H1 (cell line): ENCODE measurements at regions not wholly inside any gene's neighbourhood (a gene's known extent, or its start where the extent isn't known, plus 50 kb on each side); places are given as distances from the start of the nearest gene placed in this dataset.
"Not testable (repeated sequence)": the region's sequence is repeated elsewhere in the genome, so short reads cannot be mapped to it uniquely, and the experiment has no call there.

Experiments used
- CTCF ChIA-PET: fragments of 300-600 bp; sonication (Branson Sonifier 250); formaldehyde crosslinking; loops from one replicate; lab custom pipeline; 2021; ENCODE audit not compliant: partially characterized antibody; lab: Charles Lee
- POLR2A ChIA-PET: fragments of 300-600 bp; sonication (Branson Sonifier 250); formaldehyde crosslinking; loops from one replicate; lab custom pipeline; 2021; ENCODE audit warnings: inconsistent platforms; ENCODE audit not compliant: partially characterized antibody; lab: Charles Lee
- DNase-seq, 2 experiments: peaks; one replicate each; pipeline versions ENCODE4 v3.0.0 to v3.0.0-alpha.2; 2010 to 2022; ENCODE audit warnings: low spot score in 2 of 2, low read depth in 1 of 2, mixed read lengths in 1 of 2
- FAIRE-seq: peaks from 2 replicates; lab custom pipeline; 2011; peaks lifted over from hg19 to GRCh38; lab: Jason Lieb, UNC
- H2AFZ ChIP-seq: 2 replicates; pipeline ENCODE4 v1.8.1; 2012; ENCODE audit warnings: low read length, inconsistent platforms
- H2AK5ac ChIP-seq: 2 replicates; pipeline ENCODE4 v1.6.1; 2013; ENCODE audit warnings: low read depth, low read length
- H2BK120ac ChIP-seq: replicated peaks from 2 replicates; pipeline ENCODE3; 2013; ENCODE audit warnings: low read depth, low read length, inconsistent platforms
- H2BK12ac ChIP-seq: 2 replicates; pipeline ENCODE4 v1.6.1; 2013; ENCODE audit warnings: low read depth, low read length
- H2BK15ac ChIP-seq: 2 replicates; pipeline ENCODE4 v1.6.1; 2013; ENCODE audit warnings: low read length
- H2BK20ac ChIP-seq: 2 replicates; pipeline ENCODE4 v1.6.1; 2013; ENCODE audit warnings: low read length
- H2BK5ac ChIP-seq: 2 replicates; pipeline ENCODE4 v1.6.1; 2013; ENCODE audit warnings: low read depth, low read length
- H3K14ac ChIP-seq: 2 replicates; pipeline ENCODE4 v1.6.1; 2013; ENCODE audit warnings: inconsistent platforms; ENCODE audit not compliant: insufficient read length
- H3K18ac ChIP-seq: 2 replicates; pipeline ENCODE4 v1.6.1; 2013; ENCODE audit warnings: low read length; ENCODE audit errors: extremely low read depth
- H3K23ac ChIP-seq: 2 replicates; pipeline ENCODE4 v1.6.1; 2013; ENCODE audit warnings: inconsistent platforms; ENCODE audit not compliant: insufficient read length
- H3K23me2 ChIP-seq: 2 replicates; pipeline ENCODE4 v1.6.1; 2013; ENCODE audit warnings: low read depth, low read length
- H3K27ac ChIP-seq: 2 replicates; pipeline ENCODE4 v1.6.1; 2011; ENCODE audit warnings: low read depth, low read length, inconsistent platforms
- H3K27me3 ChIP-seq, 4 experiments: replicated peaks in 1 of 4; 1 replicate in 1 of 4; 2 replicates in 3 of 4; pipeline versions ENCODE4 v1.6.1 to v1.8.1; 2011 to 2013; ENCODE audit warnings: low read length in 3 of 4, mild to moderate bottlenecking in 3 of 4, inconsistent platforms in 2 of 4, mixed read lengths in 2 of 4, moderate library complexity in 1 of 4; ENCODE audit not compliant: control insufficient read depth in 3 of 4, insufficient read depth in 3 of 4; ENCODE audit errors: extremely low read depth in 1 of 4
- H3K36me3 ChIP-seq, 4 experiments: 2 replicates each; pipeline versions ENCODE4 v1.6.1 to v1.8.1; 2011 to 2013; ENCODE audit warnings: mild to moderate bottlenecking in 4 of 4, low read length in 3 of 4, moderate library complexity in 2 of 4, control low read depth in 1 of 4, inconsistent platforms in 1 of 4; ENCODE audit not compliant: insufficient read depth in 4 of 4, control insufficient read depth in 2 of 4
- H3K4ac ChIP-seq: replicated peaks from 2 replicates; pipeline ENCODE3; 2013; ENCODE audit warnings: low read length, low read depth, mixed read lengths, inconsistent platforms; ENCODE audit not compliant: insufficient read length
- H3K4me1 ChIP-seq, 4 experiments: replicated peaks in 1 of 4; 1 replicate in 1 of 4; 2 replicates in 3 of 4; pipeline versions ENCODE4 v1.6.1 to v1.8.1; 2011 to 2013; ENCODE audit warnings: low read length in 3 of 4, inconsistent platforms in 2 of 4, mixed read lengths in 1 of 4; ENCODE audit not compliant: insufficient read depth in 4 of 4, control insufficient read depth in 3 of 4
- H3K4me2 ChIP-seq, 2 experiments: 2 replicates each; pipeline versions ENCODE4 v1.6.1 to v1.8.1; 2011 to 2013; ENCODE audit warnings: low read depth in 2 of 2, low read length in 2 of 2, control low read depth in 1 of 2, inconsistent platforms in 1 of 2, mild to moderate bottlenecking in 1 of 2; ENCODE audit not compliant: insufficient read depth in 1 of 2
- H3K4me3 ChIP-seq, 4 experiments: fragments of 200-600, 300-600 bp in 1 of 4; sonication (generic), shearing (Covaris generic), sonication (Bioruptor Twin) in 1 of 4; 2 replicates each; pipeline versions ENCODE4 v1.5.1 to v1.8.1; 2011 to 2016; ENCODE audit warnings: low read length in 4 of 4, low read depth in 3 of 4, control low read depth in 2 of 4, inconsistent platforms in 2 of 4, mild to moderate bottlenecking in 2 of 4, mixed read lengths in 1 of 4, moderate library complexity in 1 of 4; ENCODE audit not compliant: insufficient read depth in 2 of 4; ENCODE audit errors: extremely low read depth in 1 of 4
- H3K56ac ChIP-seq: replicated peaks from 2 replicates; pipeline ENCODE3; 2013; ENCODE audit warnings: low read depth, mild to moderate bottlenecking, mixed read lengths, low read length, inconsistent platforms; ENCODE audit not compliant: insufficient read length
- H3K79me1 ChIP-seq: 2 replicates; pipeline ENCODE4 v1.6.1; 2013; ENCODE audit warnings: low read depth, low read length, control low read depth
- H3K79me2 ChIP-seq, 2 experiments: 2 replicates each; pipeline versions ENCODE4 v1.6.1 to v1.8.1; 2012 to 2013; ENCODE audit warnings: low read length in 2 of 2, mild to moderate bottlenecking in 2 of 2, inconsistent platforms in 1 of 2; ENCODE audit not compliant: insufficient read depth in 2 of 2, control insufficient read depth in 1 of 2
- H3K9ac ChIP-seq, 4 experiments: replicated peaks in 1 of 4; 1 replicate in 1 of 4; 2 replicates in 3 of 4; pipeline versions ENCODE4 v1.6.1 to v1.8.1; 2011 to 2013; ENCODE audit warnings: low read depth in 3 of 4, low read length in 3 of 4, control low read depth in 2 of 4, mild to moderate bottlenecking in 2 of 4, moderate library complexity in 2 of 4, inconsistent platforms in 1 of 4; ENCODE audit errors: extremely low read depth in 1 of 4
- H3K9me3 ChIP-seq, 2 experiments: 2 replicates each; pipeline versions ENCODE4 v1.6.1 to v1.8.1; 2012 to 2013; ENCODE audit warnings: mild to moderate bottlenecking in 2 of 2, moderate library complexity in 2 of 2, control low read depth in 1 of 2, inconsistent platforms in 1 of 2, low read depth in 1 of 2, low read length in 1 of 2, mixed read lengths in 1 of 2; ENCODE audit not compliant: insufficient read depth in 2 of 2
- H4K20me1 ChIP-seq, 2 experiments: replicated peaks in 1 of 2; 2 replicates each; pipeline versions ENCODE3 to v1.8.1; 2011 to 2013; ENCODE audit warnings: inconsistent platforms in 2 of 2, low read length in 2 of 2, mild to moderate bottlenecking in 1 of 2; ENCODE audit not compliant: insufficient read depth in 2 of 2, control insufficient read depth in 1 of 2
- H4K5ac ChIP-seq: 2 replicates; pipeline ENCODE4 v1.6.1; 2013; ENCODE audit warnings: low read length, low read depth, mixed read lengths, inconsistent platforms; ENCODE audit not compliant: insufficient read length
- H4K8ac ChIP-seq: 2 replicates; pipeline ENCODE4 v1.8.0; 2013; ENCODE audit warnings: mild to moderate bottlenecking, moderate library complexity, low read length, inconsistent platforms; ENCODE audit not compliant: insufficient read depth; ENCODE audit errors: extremely low read depth
- H4K91ac ChIP-seq: replicated peaks from 2 replicates; pipeline ENCODE3; 2013; ENCODE audit warnings: low read length, mixed read lengths, inconsistent platforms; ENCODE audit not compliant: insufficient read length
- WGBS, 2 experiments: shearing (Covaris generic) in 1 of 2; methylation state at CpG; one replicate each; pipeline versions ENCODE4 v1.1.6 to v1.1.7; 2013 to 2015; ENCODE audit warnings: low lambda C conversion rate in 2 of 2, mixed read lengths in 2 of 2, inconsistent platforms in 1 of 2, low coverage in 1 of 2, missing lambda C conversion rate in 1 of 2; ENCODE audit not compliant: insufficient replicate concordance in 2 of 2, insufficient coverage in 1 of 2, insufficient read length in 1 of 2; ENCODE audit errors: extremely low coverage in 1 of 2, missing lambda C conversion rate in 1 of 2; 5-methylcytosine and 5-hydroxymethylcytosine counted together

GRCh38 chr16:63388277-63388676 lies 1352.0 kb upstream of the CDH8 start:
- H2BK15ac ChIP-seq, H3K36me3 ChIP-seq, H4K20me1 ChIP-seq, H4K5ac ChIP-seq, H3K4ac ChIP-seq, H3K9me3 ChIP-seq, H4K8ac ChIP-seq, CTCF ChIA-PET, H3K27me3 ChIP-seq, H3K27ac ChIP-seq, H3K23me2 ChIP-seq, H4K91ac ChIP-seq, H3K79me2 ChIP-seq, H3K79me1 ChIP-seq, H3K14ac ChIP-seq, H3K23ac ChIP-seq, H2BK120ac ChIP-seq, H2AFZ ChIP-seq, H3K56ac ChIP-seq, H3K4me3 ChIP-seq, H3K9ac ChIP-seq, H2AK5ac ChIP-seq, H2BK5ac ChIP-seq, H2BK20ac ChIP-seq, H2BK12ac ChIP-seq, POLR2A ChIA-PET, H3K4me1 ChIP-seq, FAIRE-seq, H3K4me2 ChIP-seq, H3K18ac ChIP-seq: not testable (repeated sequence)
- DNase-seq, result peak in 1 of 2 experiments; percentile 57
- WGBS, 2 experiments, result 93% methylated on average over 12 of the region's 18 CpGs; no CpG with 5 or more reads in 1 of the 2 experiments
